PC-9 (cell line): ENCODE measurements at regions not wholly inside any gene's neighbourhood (a gene's known extent, or its start where the extent isn't known, plus 50 kb on each side); places are given as distances from the start of the nearest gene placed in this dataset.
"Not testable (repeated sequence)": the region's sequence is repeated elsewhere in the genome, so short reads cannot be mapped to it uniquely, and the experiment has no call there.

ENCODE experiments used
- CTCF ChIP-seq: fragments of 200-600 bp; sonication (generic); conservative IDR thresholded peaks from 2 replicates; pipeline ENCODE4 v1.6.1; 2017; ENCODE audit warnings: mixed run types, antibody characterized with exemption, mild to moderate bottlenecking, moderate library complexity
- EZH2 ChIP-seq: fragments of 200-600 bp; sonication (generic); IDR thresholded peaks from 2 replicates; pipeline ENCODE4 v1.8.0; 2017; ENCODE audit warnings: antibody characterized with exemption, low read depth

- not testable (repeated sequence) for TF ChIP-seq CTCF, EZH2
Observed at GRCh38 chrX:121574384-121574783, 527.0 kb downstream of the GLUD2 start.
